GM18873 (cell line): ENCODE measurements at regions not wholly inside any gene's neighbourhood (a gene's known extent, or its start where the extent isn't known, plus 50 kb on each side); places are given as distances from the start of the nearest gene placed in this dataset.
"Not testable (repeated sequence)": the region's sequence is repeated elsewhere in the genome, so short reads cannot be mapped to it uniquely, and the experiment has no call there.

Experiments used
- ATAC-seq: cut with Tn5 transposase; IDR thresholded peaks from one replicate; pipeline ENCODE4 v1.9.1; 2021; ENCODE audit warnings: mild to moderate bottlenecking, moderate library complexity, moderate number of reproducible peaks; ENCODE audit not compliant: unreplicated experiment, low FRiP score

DNA sequence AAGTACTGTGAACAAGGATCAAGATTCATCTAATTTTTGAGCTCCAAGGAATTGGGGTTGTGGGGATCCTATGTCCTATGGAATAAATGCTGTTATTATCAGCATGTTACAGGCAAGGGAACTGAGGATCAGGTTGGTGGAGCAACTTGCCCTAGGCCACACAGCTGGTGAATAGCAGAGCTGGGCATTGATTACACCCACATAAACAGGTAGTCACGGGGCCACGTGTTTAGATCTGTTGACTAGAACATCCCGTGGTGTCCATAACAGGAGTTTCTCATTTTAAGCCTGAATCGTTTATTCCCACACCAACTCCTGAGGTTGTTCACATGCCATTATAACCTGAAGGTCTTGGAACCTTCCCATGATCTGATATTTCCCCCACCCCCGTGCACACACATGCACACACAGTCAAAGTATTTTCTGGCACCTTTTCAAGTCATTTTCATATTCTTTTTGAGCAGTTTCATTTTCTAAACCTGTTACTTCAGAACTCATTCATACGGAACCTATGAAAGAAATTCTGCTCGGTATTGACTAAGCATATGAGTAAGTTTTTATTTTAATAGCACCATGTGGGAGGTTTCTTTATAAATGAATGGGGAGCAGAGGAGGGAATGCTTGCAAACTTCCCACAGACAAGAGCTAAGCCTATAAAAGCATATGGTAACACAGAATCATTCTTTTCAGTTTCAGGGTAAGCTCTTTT lies 338.1 kb downstream of the ANAPC1 start:
- ATAC-seq = not testable (repeated sequence)

DNA sequence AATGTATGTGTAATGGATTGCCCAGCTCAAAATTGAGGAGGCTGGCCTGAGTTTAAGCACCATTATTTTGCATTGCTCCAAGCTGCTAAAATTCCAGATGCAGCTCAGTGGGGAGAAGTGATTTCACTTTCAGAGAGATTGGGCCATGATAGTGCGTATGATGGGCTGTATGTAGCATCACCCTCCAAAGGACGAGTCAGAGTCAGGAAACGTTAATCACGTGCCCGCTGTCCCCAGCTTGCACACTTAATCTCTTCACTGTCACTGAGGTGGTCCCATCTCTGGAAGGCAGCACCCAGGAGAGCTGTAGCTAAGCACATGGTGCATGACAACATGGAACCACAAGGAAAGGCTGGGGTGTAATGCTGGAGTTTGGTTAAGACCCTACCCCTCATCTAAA lies 337.4 kb downstream of the ANAPC1 start:
- ATAC-seq = not testable (repeated sequence)

DNA sequence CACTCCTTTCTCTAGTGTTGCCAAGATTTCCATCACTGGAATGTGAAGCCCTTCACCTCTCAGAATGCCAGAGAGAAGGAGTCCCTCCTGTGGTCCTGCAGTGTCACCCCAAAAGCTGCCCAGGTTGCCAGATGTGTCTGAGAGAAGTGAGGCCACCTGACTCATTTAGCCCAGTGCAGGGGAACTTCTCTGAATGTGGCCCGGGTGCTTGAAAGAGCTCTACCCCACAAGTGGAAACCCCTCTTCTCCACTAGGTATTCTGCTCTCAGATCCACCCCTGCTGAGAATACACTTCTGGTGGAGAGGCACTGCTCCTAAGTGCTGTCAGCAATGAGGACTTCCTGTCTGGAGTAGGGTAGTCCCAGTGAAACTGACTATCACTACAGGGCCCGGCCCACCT lies 334.8 kb downstream of the ANAPC1 start:
- ATAC-seq = not testable (repeated sequence)

DNA sequence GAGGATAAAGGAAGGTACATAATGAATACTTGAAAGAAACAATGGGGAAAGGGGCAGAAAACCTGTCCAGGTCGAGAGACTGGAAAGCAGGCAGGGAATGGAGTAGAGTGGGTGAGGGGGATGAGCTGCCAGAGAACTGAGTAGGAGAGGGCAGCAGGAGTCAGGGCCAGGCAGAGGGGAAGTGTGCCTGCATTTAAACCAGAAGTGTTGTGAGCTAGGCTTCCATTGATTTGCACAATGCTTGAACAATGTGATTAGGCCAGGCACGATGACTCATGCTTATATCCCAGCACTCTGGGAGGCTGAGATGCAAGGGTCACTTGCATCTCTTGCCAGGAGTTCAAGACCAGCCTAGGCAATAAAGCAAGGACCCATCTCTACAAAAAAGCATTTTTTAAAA lies 332.6 kb downstream of the ANAPC1 start:
- ATAC-seq = not testable (repeated sequence)

DNA sequence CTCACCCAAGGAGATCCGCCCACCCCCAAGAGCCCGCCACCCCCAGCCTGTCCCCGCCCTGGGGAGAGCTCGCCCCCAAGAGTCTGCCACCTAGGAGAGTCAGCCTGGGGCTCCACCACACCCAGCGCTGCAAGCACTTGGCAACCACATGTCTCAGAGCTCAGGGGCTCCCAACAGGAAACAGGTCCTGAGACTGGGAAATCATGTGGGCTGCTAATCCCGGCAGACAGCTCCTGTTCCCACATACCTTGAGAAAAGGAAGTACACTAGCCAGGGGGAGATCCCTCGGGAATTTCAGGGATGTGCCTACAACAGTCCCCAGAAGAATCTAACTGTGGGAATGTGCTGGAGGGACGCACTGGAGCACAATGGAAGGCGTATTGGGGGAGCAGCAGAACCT lies 331.4 kb downstream of the ANAPC1 start:
- not testable (repeated sequence) for ATAC-seq

DNA sequence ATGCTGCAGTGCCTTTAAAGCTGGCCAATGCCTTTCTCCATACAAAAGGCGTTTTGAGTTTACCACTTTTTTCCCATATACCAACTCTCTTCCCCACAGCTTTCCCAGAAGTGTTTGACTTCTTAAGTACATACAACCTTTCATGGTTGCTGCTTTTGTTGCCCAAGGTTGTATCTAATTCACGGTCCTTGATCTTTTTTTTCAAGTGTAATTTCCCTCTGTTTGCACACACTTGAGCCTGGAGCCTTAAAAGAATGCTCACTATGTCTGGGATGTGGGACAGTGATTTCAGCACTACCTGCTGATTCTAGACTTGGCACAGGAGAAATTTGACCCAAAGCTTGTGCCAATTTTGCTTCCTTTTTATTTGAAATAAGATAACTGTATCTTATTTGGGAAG lies 324.7 kb downstream of the ANAPC1 start:
- ATAC-seq = not testable (repeated sequence)

DNA sequence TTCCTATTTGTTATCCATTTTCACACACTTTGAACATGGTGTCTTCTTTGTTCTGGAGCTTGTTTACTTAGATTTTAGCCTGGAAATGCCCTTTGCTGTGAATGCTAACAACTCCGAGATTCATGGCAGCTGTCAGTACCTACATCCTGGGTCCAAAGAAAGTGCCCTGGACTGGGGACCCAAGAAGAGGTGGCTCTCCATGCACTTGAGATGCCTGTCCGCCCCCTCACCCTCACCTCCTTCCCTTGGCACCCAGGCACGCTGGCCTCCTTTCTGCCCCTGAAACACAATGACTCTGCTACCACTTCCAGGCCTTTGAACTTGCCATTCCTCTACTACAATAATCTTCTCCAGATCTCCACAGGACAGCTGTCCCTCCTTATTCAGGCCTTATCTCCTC lies 324.2 kb downstream of the ANAPC1 start:
- not testable (repeated sequence) for ATAC-seq

DNA sequence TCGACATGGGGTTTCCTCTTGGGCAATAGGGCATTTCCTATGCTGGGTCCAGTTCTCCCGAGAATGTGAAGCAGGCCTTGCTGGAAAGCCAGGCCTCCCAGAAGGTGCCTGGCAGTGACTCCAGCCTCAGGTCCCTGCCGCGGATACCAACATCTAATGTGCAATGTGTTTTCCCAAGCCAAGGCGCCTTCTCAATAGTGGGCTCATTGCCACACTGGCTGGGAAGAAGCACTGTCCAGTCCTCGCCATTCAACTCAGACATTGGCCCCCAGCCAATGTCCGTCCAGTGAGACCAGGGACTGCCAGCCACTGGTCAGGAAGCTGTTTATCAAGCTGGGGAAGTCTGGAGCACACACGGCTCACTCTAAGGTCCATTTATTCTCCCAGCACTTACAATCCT lies 317.9 kb downstream of the ANAPC1 start:
- not testable (repeated sequence) for ATAC-seq

DNA sequence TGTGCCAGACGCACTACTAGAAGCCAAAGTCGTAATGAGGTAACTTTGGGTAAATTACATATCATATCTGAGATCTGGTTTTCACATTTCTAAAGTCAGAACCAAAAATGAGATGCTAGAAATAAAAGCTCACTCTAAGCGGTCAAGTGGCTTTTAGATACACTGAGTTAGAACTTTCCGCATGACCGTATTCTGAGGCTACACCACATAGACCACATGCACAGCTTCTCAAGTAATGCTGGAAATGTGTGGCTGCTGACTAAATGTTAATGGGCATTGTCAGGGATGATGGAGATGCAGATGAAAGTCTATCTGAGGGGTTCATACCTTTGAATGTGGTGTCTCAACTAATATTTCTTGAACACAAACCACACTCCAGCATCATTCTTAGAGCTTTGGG lies 316.8 kb downstream of the ANAPC1 start:
- ATAC-seq = not testable (repeated sequence)

DNA sequence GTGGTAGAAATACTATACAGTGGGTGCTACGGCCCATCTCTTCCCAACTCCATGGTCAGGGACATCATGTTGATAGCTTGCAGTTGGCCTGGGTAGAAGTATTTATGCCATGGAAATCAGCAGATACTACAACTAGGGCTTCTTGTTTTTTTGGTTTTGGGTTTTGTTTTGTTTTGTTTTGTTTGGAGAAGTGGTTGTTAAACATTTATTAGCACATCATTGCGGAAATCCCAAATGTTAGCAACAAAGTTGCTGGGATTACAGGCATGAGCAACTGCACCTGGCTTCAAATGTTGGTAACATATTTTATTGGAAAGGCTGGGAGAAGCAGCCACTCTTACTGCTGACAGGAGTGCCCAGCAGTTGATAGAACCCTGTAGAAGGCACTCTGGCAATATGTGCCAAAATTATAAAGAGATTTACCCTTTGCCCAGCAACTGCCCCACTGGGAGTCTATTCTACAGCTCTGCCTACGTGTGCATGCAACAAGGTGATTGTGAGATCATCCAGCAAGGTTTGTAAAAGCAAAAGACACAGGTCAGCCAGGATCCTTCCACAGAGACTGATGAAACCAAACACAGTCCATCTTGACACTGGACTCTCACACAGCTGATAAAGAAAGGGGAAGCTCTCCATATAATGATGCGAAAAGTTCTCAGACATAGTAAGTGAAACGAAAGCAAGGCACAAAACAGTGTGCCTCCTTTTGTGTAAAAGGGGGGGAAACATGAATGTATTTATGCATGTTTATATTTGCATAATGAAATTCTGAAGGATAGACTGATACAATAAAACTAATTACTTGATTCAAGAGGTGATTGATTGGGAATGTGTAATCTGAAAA lies 314.4 kb downstream of the ANAPC1 start:
- not testable (repeated sequence) for ATAC-seq

DNA sequence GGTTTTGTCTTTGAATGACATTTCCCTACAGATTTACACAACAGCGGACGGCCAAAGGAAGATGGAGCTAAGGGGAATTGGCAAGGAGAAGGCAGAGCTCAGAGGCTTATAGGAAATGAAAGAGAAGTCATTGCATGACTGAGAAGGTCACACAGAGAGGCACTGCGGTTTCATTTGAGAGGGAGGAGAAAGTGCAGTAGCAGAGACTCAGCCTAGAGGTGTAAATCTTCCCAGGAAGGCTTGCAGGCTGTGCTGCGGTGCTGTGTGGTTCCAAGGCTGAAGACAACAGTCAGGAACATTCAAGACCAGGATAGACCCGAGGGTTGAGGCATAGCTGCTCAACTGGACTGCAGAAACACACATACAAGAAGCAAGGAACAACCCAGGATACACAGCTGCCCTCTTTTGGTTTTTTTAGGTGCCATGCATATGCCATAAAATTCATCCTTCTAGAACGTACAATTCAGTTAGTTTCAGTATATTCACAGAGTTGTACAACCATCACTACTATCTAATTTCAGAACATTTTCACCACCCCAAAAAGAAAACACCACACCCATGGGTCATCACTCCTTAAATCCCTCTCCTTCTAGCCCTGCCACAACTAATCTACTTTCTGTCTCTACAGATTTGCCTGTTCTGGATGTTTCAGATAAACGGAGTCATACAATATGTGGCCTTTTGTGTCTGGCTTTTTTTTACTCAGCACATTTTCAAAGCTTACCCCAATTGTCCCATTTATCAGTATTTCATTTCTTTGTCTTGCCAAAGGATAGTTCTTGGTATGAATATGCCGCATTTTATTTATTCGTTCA lies 313.5 kb downstream of the ANAPC1 start:
- not testable (repeated sequence) for ATAC-seq

DNA sequence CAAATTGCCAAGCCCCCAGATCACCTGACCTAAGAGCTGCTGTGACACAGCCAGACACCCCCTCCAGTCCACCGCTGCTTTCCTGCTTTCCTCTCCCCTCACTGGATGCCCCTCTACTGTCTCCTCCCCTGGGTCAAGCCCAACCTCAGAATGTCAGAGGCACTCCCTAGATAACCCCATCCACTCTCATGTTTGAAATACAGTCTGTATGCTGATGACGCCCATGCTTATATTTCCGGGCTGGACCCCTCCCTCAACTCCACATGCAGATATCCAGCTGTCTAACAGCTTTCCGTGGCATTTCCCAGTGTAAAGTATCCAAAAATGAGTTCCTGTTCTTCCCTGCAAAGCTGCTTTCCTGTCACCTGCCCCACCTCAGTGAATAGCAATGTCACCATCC lies 309.2 kb downstream of the ANAPC1 start:
- ATAC-seq = not testable (repeated sequence)

DNA sequence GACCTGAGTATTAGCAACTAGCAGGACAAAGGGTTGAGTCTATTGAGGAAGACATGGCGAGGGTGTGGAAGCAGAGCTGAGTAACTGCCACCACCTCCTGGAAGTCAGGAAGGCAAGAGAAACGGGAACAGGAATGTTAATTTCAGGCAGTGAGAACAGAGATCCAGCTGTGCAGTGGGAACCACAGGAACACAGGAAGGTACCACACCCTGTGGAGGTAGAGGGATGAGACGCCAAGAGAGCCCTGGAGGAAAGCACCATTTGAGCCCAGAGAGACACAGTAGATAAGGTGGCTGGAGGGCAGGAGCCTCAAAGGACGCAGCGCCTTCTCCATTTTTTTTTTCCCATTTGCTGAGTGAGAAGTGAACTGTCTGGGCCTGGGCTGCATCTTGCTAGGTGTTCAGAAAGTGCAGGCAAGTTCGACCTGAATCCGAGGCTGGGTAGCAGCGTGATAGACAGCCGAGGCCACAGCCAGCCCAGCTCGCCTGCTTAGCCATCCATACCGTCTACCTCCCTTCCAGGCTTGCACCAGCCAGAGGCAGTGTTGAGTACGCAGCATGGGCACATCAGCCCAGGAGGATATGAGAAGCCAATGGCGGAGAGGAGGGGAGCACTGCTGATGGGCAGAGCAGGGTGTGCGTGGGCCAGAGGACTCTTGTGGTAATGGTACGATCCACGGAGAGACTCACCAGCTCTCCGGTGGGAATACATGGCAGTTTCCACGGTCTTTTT lies 306.7 kb downstream of the ANAPC1 start:
- ATAC-seq = not testable (repeated sequence)

DNA sequence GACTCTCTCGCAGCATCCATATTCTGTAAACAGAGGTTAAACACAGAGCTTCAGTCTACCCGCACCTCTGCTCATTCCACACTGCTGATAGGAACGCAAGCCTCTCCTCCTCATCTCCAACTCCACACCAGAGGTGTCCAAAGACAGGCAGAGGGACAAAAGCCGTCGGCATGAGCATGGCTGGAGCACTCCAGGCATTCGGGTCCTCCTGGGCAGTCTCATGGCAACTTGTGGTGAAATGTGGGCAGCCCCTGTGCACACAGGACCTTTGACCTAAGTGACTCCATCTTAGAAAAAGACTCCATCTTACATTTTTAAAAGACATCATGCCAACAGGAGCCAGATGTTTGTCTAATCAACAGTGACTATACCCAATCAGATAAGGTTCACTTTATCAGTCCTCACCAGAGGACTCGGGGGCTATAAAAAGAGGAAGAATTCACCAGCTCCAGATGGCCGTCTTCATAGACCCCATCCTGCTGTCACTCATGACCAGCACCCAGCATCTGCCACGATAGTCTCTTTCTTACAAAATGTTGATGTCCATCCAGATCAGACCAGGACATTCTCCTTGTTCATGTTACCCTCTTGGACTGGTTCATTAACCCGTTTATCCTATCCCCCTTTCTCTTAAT lies 304.4 kb downstream of the ANAPC1 start:
- not testable (repeated sequence) for ATAC-seq

DNA sequence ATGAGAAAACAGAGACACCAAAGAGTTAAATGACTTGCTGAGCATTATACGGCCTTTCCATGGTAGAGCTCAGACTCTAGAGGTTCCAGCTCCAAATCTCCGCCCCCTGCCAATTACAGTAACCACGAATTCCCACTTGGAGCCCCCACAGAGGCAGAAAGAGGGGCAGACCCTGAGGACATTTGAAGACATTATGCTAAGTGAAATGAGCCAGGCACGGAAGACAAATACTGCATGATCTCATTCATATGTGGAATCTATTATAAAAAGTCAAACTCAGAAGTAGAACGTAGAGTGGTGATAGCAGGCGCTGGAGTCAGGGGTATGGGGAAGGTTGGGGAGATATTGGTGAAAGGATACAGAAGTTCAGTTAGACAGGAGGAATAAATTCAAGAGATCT lies 303.4 kb downstream of the ANAPC1 start:
- ATAC-seq = not testable (repeated sequence)

DNA sequence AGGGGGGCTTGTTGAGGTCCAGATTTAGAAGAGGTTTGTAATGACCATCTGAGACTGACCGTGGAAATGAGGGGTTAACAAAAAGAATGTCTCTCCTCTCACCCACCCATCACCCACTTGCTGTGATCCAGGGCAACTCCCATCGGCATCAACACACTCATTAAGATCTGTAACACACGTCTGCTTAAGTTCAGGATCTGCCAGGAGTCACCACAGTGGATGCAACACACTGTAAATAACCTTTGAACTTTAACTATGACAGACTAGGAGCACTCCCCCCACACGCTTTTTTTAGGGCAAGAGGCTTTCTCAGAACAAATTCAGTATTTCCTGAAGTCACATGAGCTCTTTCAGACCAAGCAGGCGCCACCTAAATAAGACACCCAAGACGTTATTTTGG lies 301.9 kb downstream of the ANAPC1 start:
- not testable (repeated sequence) for ATAC-seq

DNA sequence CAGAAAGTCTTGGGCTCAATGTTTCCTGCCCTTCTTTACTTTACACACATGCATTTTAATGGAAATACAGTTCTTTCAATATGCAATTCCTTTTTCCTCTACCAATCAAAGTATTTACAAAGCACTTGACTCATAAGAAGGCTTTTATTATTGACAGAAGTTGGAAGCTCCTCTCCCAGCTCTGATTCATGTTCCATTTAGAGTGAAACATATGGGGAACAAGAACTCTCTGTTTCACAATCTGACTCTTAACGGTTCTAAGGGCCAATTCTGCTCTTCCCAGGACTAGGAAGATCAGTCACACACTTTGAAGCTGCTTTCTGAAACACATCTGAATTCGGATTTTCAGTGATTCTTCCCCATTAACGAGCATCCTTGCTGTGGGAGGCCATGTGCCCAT lies 300.5 kb downstream of the ANAPC1 start:
- not testable (repeated sequence) for ATAC-seq

DNA sequence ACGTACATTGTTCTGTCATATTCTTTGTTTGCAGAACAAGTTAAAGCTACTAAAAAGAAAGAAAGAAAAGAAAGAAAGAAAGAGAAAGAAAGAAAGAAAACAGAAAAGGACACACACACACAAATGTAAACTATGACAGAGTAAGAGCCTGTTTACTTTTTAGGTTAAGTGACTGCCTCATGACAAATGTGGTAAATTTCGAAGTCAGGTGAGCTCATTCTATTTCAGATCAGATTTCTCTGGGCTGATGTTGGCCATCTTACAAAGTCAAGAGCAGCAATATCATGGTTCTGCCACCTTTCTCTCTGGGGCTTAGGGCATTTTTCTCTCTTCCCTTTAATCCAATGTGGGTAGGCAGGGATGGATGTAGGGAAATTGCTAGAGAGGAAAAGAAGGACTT lies 299.5 kb downstream of the ANAPC1 start:
- ATAC-seq = not testable (repeated sequence)

DNA sequence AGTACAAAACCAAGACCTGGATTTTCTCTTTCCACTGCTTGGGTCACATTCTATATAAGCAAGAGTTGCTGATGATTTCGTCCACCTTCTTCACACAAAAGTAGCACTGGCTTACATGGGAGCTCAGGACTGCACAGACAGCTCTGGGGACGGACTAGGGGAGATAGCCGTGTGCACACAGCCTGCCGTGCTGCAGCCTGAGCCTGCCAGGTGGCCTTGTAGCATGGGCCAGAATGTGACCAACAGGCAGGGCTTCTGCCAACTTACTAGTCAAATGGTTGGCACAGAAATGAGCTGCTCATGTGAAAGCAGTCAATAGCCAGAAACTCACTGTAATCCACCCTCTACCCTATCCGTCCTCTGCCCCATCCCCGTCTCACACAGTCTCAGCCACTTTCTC lies 299.0 kb downstream of the ANAPC1 start:
- not testable (repeated sequence) for ATAC-seq

DNA sequence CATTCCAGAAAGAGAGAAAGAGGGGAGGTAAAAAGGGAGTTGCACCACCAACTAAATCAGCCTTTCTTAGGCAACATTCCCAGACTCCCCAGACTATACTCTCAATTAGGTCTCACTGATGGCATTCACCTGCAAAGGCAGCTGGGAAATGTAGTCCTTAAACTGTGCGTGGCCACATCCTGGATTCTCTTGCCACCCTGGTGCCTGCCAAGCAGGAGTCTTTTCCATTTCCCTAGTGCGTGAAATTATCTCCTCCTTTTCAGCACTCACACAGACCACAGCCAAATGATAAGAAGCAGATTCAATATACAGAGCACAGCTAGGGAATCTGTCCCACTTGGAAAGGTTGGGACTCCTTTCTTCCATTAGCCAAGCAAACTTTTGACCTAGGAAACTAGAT lies 298.0 kb downstream of the ANAPC1 start:
- ATAC-seq = not testable (repeated sequence)
